Brain microvascular endothelial cell (primary cell): ENCODE measurements at regions not wholly inside any gene's neighbourhood (a gene's known extent, or its start where the extent isn't known, plus 50 kb on each side); places are given as distances from the start of the nearest gene placed in this dataset.
A peak's percentile ranks its signal among the peaks of the same experiment; 100 is the strongest.

ENCODE experiments used
- DNase-seq: peaks from one replicate; pipeline ENCODE4 v3.0.0-alpha.2; 2020
- H3K27ac ChIP-seq: fragments of 250-450 bp; sonication (Bioruptor Pico); 2 replicates; pipeline ENCODE4 v1.5.1; 2020; ENCODE audit warnings: mild to moderate bottlenecking, moderate library complexity
- H3K27me3 ChIP-seq: fragments of 250-450 bp; sonication (Bioruptor Pico); replicated peaks from 2 replicates; pipeline ENCODE4 v1.5.1; 2020; ENCODE audit warnings: mild to moderate bottlenecking
- H3K36me3 ChIP-seq: fragments of 250-450 bp; sonication (Bioruptor Pico); replicated peaks from 2 replicates; pipeline ENCODE4 v1.5.1; 2020; ENCODE audit warnings: mild to moderate bottlenecking
- H3K4me3 ChIP-seq: 2 replicates; pipeline ENCODE4 v1.5.1; 2011; ENCODE audit warnings: low read depth, mild to moderate bottlenecking, control low read depth, low read length, moderate library complexity
- in situ Hi-C: cut with HindIII; loops from 2 replicates; pipeline ENCODE4 v1.10.0; 2017; ENCODE audit warnings: low sequenced_read_pairs, low pct_ligation_motif_present
- TF ChIP-seq, protein P1 (sequence below): IDR thresholded peaks from 2 replicates; pipeline ENCODE4 v1.5.1; 2011; ENCODE audit warnings: low read depth, mild to moderate bottlenecking, moderate library complexity, low read length, control low read depth, inconsistent platforms; ENCODE audit errors: missing control alignments

GRCh38 chr10:3500408-3500856 lies 284.6 kb downstream of the KLF6 start:
- H3K27ac ChIP-seq: peak overlapping the region; percentile 32
- no peaks in the 10 kb centered on the region for H3K27me3 ChIP-seq
- no peaks in the 10 kb centered on the region for H3K36me3 ChIP-seq
- in situ Hi-C loops: no loop called here
- DNase-seq: peak; percentile 99
- H3K4me3 ChIP-seq: peak overlapping the region; percentile 29
- TF ChIP-seq, protein P1, sequence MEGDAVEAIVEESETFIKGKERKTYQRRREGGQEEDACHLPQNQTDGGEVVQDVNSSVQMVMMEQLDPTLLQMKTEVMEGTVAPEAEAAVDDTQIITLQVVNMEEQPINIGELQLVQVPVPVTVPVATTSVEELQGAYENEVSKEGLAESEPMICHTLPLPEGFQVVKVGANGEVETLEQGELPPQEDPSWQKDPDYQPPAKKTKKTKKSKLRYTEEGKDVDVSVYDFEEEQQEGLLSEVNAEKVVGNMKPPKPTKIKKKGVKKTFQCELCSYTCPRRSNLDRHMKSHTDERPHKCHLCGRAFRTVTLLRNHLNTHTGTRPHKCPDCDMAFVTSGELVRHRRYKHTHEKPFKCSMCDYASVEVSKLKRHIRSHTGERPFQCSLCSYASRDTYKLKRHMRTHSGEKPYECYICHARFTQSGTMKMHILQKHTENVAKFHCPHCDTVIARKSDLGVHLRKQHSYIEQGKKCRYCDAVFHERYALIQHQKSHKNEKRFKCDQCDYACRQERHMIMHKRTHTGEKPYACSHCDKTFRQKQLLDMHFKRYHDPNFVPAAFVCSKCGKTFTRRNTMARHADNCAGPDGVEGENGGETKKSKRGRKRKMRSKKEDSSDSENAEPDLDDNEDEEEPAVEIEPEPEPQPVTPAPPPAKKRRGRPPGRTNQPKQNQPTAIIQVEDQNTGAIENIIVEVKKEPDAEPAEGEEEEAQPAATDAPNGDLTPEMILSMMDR: no peak

GRCh38 chr10:3499120-3499519 lies 285.9 kb downstream of the KLF6 start:
- no peak for DNase-seq
- no peaks in the 10 kb centered on the region for H3K27me3 ChIP-seq
- TF ChIP-seq, protein P1: no peak
- no peak overlapping the region for H3K4me3 ChIP-seq
- H3K36me3 ChIP-seq: no peaks in the 10 kb centered on the region
- in situ Hi-C loops: no loop called here
- no peak overlapping the region for H3K27ac ChIP-seq

GRCh38 chr10:3497581-3497980 lies 287.4 kb downstream of the KLF6 start:
- H3K36me3 ChIP-seq: no peaks in the 10 kb centered on the region
- H3K27me3 ChIP-seq: no peaks in the 10 kb centered on the region
- no peak overlapping the region for H3K4me3 ChIP-seq
- TF ChIP-seq, protein P1: no peak
- H3K27ac ChIP-seq: no peak overlapping the region
- no peak for DNase-seq
- in situ Hi-C loops: no loop called here

GRCh38 chr10:3496138-3496537 lies 288.9 kb downstream of the KLF6 start:
- TF ChIP-seq, protein P1: no peak
- DNase-seq: no peak
- H3K27ac ChIP-seq: no peak overlapping the region
- in situ Hi-C loops: no loop called here
- H3K27me3 ChIP-seq: no peaks in the 10 kb centered on the region
- H3K36me3 ChIP-seq: no peaks in the 10 kb centered on the region
- H3K4me3 ChIP-seq: no peak overlapping the region

GRCh38 chr10:3495281-3495680 lies 289.7 kb downstream of the KLF6 start:
- Histone ChIP-seq H3K36me3 (no peaks in the 10 kb centered on the region), H3K27ac (peak overlapping the region; percentile 62), H3K4me3 (no peak overlapping the region), H3K27me3 (no peaks in the 10 kb centered on the region)
- TF ChIP-seq, protein P1: no peak
- no peak for DNase-seq
- in situ Hi-C loops: no loop called here

- H3K4me3 ChIP-seq: peak overlapping the region; percentile 43
- H3K36me3 ChIP-seq: no peaks in the 10 kb centered on the region
- TF ChIP-seq, protein P1: no peak
- H3K27ac ChIP-seq: peak overlapping the region; percentile 62
- no peaks in the 10 kb centered on the region for H3K27me3 ChIP-seq
- DNase-seq: no peak
- in situ Hi-C loops: no loop called here
Measured at GRCh38 chr10:3494838-3495230, 290.2 kb downstream of the KLF6 start.
